ENCODE measurements at regions not wholly inside any gene's neighbourhood (a gene's known extent, or its start where the extent isn't known, plus 50 kb on each side); places are given as distances from the start of the nearest gene placed in this dataset.

- TF ChIP-seq GATA2 (IDR thresholded peaks at IDR 0.05; ENCODE audit: low read depth, low read length), result no peak
- no peak for TF ChIP-seq GATA3 (IDR thresholded peaks at IDR 0.05; ENCODE audit: low read depth, low read length)
These were observed 119.1 kb downstream of the NDUFA10 start for GRCh38 chr2:239905884-239906654.

GRCh38 chr2:239905306-239905705 lies 119.8 kb downstream of the NDUFA10 start:
- TF ChIP-seq GATA3 (IDR thresholded peaks at IDR 0.05; ENCODE audit: low read depth, low read length) (no peak), GATA2 (IDR thresholded peaks at IDR 0.05; ENCODE audit: low read depth, low read length) (no peak)

GRCh38 chr2:239904496-239904895 lies 120.6 kb downstream of the NDUFA10 start:
- TF ChIP-seq GATA3 (IDR thresholded peaks at IDR 0.05; ENCODE audit: low read depth, low read length) (no peak), GATA2 (IDR thresholded peaks at IDR 0.05; ENCODE audit: low read depth, low read length) (no peak)

GRCh38 chr2:239903803-239904202 lies 121.3 kb downstream of the NDUFA10 start:
- no peak for TF ChIP-seq GATA3 (IDR thresholded peaks at IDR 0.05; ENCODE audit: low read depth, low read length)
- no peak for TF ChIP-seq GATA2 (IDR thresholded peaks at IDR 0.05; ENCODE audit: low read depth, low read length)

GRCh38 chr2:239903210-239903609 lies 121.9 kb downstream of the NDUFA10 start:
- TF ChIP-seq GATA2 (IDR thresholded peaks at IDR 0.05; ENCODE audit: low read depth, low read length), result no peak
- TF ChIP-seq GATA3 (IDR thresholded peaks at IDR 0.05; ENCODE audit: low read depth, low read length), result no peak

- TF ChIP-seq GATA2 (IDR thresholded peaks at IDR 0.05; ENCODE audit: low read depth, low read length) (no peak), GATA3 (IDR thresholded peaks at IDR 0.05; ENCODE audit: low read depth, low read length) (no peak)
These were observed 122.4 kb downstream of the NDUFA10 start for GRCh38 chr2:239902749-239903201.

GRCh38 chr2:239898292-239898925 lies 126.7 kb downstream of the NDUFA10 start:
- TF ChIP-seq GATA2 (IDR thresholded peaks at IDR 0.05; ENCODE audit: low read depth, low read length) (no peak), GATA3 (IDR thresholded peaks at IDR 0.05; ENCODE audit: low read depth, low read length) (no peak)

- no peak for TF ChIP-seq GATA3 (IDR thresholded peaks at IDR 0.05; ENCODE audit: low read depth, low read length)
- TF ChIP-seq GATA2 (IDR thresholded peaks at IDR 0.05; ENCODE audit: low read depth, low read length), result no peak
These were observed 127.4 kb downstream of the NDUFA10 start for GRCh38 chr2:239897596-239898235.

GRCh38 chr2:239896075-239896474 lies 129.1 kb downstream of the NDUFA10 start:
- no peak for TF ChIP-seq GATA2 (IDR thresholded peaks at IDR 0.05; ENCODE audit: low read depth, low read length)
- no peak for TF ChIP-seq GATA3 (IDR thresholded peaks at IDR 0.05; ENCODE audit: low read depth, low read length)

- TF ChIP-seq GATA2 (IDR thresholded peaks at IDR 0.05; ENCODE audit: low read depth, low read length) (no peak), GATA3 (IDR thresholded peaks at IDR 0.05; ENCODE audit: low read depth, low read length) (no peak)
These were observed 129.5 kb downstream of the NDUFA10 start for GRCh38 chr2:239895669-239896068.

- TF ChIP-seq GATA3 (IDR thresholded peaks at IDR 0.05; ENCODE audit: low read depth, low read length) (no peak), GATA2 (IDR thresholded peaks at IDR 0.05; ENCODE audit: low read depth, low read length) (no peak)
These were observed 130.0 kb downstream of the NDUFA10 start for GRCh38 chr2:239895116-239895515.

- TF ChIP-seq GATA3 (IDR thresholded peaks at IDR 0.05; ENCODE audit: low read depth, low read length) (no peak), GATA2 (IDR thresholded peaks at IDR 0.05; ENCODE audit: low read depth, low read length) (no peak)
These were observed 130.9 kb downstream of the NDUFA10 start for GRCh38 chr2:239894276-239894675.

GRCh38 chr2:239893236-239893515 lies 132.0 kb downstream of the NDUFA10 start:
- no peak for TF ChIP-seq GATA3 (IDR thresholded peaks at IDR 0.05; ENCODE audit: low read depth, low read length)
- TF ChIP-seq GATA2 (IDR thresholded peaks at IDR 0.05; ENCODE audit: low read depth, low read length), result no peak

GRCh38 chr2:239892441-239893235 lies 132.5 kb downstream of the NDUFA10 start:
- TF ChIP-seq GATA3 (IDR thresholded peaks at IDR 0.05; ENCODE audit: low read depth, low read length) (no peak), GATA2 (IDR thresholded peaks at IDR 0.05; ENCODE audit: low read depth, low read length) (no peak)

All from SH-SY5Y (cell line).